Islet of Langerhans (tissue), 1 donor: ENCODE measurements at regions not wholly inside any gene's neighbourhood (a gene's known extent, or its start where the extent isn't known, plus 50 kb on each side); places are given as distances from the start of the nearest gene placed in this dataset.

Source experiments
- FAIRE-seq: peaks from one replicate; lab custom pipeline; 2011; peaks lifted over from hg19 to GRCh38; lab: Jason Lieb, UNC

DNA sequence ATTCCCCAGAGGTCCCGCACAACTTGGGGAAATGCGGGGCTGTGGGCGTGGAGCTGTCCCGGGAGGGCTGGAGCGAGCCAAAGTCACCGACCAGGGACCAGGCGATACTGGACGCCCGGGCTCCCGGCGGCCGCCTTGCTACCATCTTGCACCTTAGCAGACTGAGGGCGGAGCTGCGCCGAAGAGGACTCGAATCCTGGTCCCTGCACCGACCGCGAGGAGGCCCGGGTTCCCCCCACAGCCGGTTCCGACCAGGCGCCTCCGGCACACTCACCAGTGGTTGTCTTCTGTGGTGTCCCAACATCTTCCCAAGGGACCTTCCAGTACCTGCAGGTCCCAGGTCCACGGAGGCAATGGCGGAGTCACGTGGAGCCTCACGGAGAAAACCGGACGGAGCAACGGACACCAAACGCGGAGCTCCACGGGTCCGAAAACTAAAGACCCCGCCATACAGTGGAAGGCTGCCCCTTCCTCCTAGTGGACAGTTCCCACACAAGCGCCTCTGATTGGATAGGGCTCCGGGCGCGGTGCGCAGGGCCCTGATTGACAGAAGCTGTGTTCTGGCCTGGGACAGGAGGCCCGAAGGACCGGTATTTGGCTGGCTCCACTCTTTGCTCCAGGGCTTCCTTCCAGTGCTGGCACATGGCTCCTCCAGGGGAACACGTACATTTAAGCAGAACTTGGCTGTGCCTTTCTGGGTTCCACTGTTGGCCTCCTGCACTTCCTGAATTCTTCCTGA, 124.6 kb upstream of the ZNF479 start:
- no peak for FAIRE-seq

DNA sequence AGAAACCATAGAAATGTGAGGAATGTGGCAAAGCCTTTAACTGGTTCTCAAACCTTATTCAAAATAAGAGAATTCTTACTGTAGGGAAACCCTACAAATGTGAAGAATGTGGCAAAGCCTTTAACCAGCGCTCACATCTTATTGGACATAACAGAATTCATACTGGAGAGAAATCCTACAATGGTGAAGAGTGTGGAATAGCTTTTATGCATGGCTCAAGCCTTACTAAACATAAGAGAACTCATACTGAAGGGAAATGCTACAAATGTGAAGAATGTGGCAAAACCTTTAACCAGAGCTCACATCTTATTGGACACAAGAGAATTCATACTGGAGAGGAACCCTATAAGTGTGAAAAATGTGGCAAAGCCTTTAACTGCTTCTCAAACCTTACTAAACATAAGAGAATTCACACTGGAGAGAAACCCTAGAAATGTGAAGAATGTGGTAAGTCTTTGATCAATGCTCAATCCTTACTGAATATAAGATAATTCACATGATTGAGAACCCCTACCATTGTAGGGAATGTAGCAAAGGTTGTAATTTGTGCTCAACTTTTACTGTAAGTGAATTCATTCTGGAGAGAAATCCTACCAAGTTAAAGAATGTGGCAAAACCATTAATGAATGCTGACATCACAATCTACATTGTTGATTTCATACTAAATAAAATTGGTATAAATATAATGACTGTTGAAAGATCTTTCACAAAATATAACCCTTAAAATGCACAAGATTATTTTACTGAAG, 142.5 kb upstream of the ZNF479 start:
- no peak for FAIRE-seq

DNA sequence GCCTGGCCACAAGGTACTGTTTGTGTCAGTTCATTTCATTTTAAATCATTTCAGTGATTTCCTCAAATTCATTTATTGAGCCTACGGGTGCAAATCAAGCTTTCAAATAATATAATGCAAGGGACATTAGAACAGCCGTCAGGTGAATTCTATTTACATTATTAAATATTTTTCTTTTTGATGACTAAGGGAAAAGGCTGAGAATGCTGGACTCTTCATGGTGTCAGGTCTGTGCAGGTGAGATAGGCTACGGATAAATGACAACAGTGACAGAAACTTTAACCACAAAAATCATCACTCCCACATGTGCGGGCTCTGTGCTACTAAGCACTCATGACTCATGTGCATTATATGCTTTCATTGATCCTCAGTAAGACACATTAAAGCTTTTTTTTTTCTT, 149.2 kb upstream of the ZNF716 start:
- FAIRE-seq, result no peak

DNA sequence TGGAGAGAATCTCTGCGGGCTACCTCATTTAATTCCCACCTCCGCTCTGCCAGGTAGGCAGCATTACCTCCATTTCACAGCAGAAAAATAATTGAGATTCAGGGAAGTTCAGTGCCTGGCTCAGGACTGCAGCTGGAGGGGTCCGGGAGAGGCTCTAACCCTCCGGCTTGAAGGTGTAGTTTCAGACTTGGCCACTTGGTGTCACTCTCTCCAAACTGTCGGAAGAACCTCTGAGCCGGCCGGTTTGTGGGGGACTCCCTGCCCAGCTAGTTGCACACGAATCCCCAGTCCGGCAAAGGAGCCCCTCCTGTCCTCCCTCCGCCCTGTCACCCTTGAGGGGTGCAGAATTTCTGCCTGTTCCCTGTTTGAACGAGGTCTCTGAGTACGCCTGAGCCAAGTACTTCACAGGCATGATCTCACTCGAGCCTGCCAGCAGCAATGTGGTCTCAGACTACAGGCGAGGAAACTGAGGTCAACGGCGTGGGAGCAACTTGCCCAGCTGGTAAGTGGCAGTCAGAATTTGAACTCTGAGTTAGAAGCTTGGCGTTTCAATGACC, 144.7 kb upstream of the ZNF716 start:
- FAIRE-seq, result no peak

DNA sequence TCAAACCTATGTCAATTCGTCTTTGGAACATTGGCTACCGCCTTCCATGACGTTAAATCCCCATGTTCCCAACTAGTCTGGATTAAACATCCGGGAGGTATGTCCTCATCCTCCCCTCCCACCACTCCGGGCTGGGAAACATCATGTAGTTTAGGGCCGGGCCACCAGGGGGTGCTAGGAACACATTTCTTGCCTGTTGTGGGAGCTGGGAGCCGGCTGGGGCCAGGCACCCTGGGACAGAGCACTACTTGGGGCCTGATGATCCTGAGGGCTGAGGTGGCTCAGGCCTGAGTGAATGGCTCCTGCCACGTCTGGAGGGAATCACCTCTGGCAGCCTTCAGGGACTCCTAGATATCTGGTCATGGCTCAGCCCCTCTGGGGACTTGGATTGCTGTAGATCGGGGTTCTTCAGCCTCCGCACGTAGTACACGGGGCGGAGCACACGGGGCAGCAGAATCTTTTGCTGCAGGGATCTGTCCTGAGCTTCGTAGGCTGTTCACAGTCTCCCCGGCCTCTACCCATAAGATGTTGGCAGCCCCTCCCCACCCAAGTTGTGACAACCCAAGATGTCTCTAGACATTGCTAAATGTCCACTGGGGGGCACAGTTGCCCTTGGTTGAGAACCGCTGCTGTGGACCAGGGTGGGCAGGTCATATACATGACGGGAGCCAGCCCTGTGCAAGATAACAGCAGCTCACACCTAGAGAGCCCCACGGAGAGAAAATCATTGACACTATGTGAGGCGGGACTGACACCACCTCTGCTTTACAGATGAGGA, 141.2 kb upstream of the ZNF716 start:
- no peak for FAIRE-seq

DNA sequence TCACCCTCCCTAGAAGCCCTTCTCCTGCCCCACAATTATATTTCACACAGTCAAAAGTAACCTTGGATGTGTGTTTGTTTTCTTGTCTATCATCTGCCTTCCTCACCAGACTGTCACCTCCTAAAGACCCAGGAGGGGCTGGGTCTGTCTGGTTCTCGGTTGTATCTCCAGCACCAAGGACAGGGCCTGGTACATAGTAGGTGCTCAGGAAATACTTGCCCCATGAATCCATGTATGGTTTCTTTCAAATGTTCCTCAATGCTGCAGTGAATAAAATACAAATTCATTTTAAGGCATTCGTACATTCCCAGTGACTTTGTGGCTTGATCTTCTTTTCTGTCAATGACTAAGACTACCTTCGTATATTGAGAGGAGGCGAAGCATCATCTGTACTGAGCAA, 122.9 kb upstream of the ZNF716 start:
- FAIRE-seq, result no peak

DNA sequence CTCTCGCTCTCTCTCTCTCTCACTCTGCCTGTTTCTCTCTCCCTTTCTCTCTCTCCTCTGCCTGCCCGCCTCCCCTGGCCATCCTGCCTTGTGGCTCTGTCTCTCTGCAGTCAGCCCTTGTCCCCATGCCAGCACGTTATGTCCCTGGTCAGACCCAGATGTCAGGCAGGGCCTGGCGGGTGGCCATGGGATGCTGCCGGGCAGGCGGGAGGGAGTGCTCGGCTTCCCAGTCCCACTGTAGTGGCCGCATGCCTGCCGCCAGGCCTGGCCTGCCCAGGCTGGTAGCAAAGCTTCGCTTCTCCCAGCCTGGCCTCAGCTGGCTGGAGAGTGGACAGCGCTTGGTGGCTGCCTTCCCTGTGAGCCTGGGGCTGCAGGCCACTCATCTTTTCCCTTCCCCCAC, 121.5 kb upstream of the ZNF716 start:
- no peak for FAIRE-seq

DNA sequence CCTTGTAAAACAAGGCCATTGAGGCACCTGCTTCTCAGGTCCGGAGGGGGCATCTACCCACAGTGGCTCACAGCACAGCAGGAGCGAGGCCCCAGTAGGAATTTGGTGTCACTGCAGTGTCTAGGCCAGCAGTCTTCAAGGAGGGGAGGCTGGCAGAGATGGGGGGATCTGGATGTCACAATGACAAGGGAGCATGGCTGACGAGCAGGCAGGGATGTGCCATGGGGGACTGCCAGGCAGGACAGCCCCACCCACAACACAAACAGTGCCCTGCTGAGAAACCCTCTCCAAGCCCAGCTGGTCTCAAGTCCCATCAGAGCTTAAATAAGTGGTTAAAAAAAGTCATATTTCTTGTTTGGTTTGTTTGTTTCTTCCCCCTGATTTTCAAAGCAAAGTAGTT, 121.0 kb upstream of the ZNF716 start:
- FAIRE-seq, result no peak

DNA sequence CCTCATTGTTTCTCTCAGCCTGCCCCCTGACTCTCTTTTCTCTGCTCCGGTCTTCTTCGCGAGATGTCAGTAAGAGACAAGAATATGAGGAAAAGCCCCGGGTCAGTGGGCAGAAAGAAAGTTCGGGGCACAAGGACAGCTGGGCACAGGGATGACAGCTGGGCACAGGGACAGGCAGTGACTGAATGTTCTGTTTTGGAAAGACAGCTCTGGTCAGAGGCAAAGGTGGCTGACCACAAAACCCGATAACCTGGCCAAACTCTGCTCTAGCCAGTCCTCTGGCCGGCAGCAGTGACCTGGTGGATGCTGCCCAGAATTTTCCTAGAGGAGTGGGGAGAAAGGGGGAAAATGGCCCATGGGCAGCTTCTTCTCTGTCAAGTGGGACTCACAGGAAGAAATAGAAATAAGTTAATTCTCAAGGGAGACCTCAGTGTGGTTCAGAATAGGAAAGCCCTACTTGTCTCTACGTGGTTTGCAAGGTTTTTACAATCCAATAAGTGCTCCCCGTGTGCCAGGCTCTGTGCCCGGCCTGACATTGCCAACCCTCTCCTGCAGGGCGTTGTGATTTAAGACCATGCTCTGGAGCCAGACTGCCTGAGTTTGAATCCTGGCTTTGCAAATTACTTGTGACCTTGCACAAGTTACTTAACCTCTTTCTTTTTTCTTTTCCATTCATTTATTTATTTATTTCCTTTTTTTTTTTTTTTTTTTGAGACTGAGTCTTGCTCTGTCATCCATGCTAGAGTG, 110.6 kb upstream of the ZNF716 start:
- FAIRE-seq, result no peak

DNA sequence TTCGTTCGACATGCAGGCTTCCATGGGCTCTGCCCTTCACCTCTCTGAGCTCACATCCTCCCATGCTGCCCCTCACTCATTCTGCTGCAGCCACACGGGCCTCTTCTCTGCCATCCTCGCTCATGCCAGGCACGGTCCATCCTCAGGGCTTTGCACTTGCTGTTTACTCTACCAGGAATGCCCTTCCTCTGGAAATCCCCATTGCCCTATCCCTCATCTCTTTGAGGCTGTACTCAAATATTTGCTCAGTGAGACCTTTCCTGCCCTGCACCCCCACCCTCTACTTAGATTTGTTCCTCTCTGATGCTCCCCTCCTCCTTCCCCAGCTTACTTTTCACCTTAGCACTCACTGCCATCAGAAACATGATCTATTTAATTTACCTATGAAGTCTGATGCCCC, 107.0 kb upstream of the ZNF716 start:
- no peak for FAIRE-seq

DNA sequence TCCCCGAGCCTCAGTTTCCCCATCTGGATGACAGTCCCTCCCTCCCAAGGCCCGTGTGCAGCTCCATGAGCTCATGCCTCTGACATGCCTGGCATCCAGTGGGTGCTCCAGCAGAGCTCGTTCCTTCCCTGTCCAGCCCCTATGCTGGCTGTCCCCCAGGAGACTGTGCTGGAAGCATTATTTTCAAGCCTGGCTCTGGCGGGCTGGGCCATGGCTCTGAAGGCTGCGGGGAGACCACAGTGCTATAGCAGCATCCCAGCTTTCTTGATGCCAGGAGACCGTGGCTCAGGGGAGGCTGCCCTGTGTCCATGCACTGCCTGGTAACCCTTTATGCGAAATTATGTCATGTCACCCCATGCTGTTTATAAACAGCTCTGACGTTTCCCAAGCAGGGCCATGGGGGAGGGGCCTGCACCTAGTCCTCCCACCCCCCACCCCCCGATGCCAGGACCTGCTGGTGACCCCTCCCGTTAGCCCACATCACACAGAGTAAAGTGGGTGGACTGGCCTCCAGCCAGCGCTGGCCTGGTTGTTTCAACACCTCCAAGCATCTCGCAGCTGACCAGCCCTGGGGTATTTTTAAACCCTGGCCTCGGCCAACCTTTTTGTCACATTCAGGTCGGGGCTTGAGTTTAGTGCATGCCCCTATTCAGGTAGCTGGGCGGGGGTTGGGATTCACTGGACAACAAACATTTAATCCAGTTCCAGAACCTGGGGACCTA, 105.9 kb upstream of the ZNF716 start:
- FAIRE-seq, result no peak

DNA sequence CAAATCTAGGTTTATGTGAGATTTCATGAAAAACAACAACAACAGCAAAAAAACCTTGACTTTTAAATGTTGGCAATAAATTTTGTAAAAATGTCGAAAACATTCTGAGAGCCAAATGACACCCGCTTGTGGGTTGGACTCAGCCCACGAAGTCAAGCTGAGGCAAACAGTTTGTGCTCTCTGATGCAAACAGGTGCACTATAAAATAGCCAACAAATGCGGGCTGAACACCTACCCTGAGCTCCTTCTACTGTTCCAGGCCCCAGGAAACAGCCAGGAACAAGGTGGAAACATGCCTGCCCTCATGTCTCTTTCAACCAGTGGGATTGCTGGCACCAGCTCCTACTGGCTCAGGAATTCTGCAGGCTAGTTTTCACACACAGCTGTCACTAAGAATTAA, 105.0 kb upstream of the ZNF716 start:
- FAIRE-seq, result no peak

DNA sequence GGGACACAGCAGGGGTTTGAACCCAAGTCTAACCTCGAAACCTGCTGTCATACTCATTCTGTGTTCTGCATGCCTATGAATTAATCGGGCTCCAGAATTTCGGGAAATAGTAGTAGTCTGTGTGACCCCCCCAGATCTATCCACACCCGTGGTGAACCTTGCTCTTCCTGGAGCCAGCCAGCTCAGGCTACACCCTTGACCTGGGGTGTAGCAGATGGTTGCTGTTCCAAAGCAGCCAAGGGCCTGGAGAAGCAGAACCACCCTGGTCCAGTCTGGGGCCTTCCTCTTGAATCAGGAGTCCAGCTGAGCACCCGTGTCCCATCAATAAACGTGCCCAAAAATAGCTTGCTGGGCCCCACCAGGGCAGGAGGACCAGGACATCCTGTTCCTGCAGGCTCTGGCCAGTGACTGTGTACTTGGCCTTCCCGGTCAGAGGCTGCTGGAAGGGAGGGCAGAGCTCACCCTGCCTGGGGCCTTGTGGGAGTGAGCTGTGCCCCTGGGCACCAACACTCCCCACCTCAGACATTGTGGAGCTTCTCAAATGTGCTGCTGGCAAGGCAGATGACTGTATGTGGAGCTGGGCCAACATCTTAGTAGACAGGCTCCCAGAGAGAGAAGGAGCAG, 101.2 kb upstream of the ZNF716 start:
- FAIRE-seq, result no peak

DNA sequence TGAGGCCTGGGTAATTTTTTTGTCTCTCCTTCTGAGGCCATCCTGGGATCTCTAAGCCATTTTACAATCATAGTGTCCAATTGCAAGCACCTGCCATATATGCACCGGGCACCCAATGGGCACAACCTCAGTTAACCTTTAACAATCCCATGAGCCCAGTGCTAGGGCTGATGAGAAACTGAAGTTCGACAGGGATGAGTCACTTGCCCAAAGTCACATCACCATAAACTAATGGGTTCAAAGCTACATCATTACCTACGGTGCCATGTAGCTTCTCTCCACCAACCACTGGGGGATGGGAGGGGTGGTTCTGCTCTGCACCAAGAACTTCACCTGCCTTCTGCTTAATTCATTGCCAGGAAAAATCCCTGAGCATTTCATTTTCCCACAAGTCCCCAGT, 95.8 kb upstream of the ZNF716 start:
- FAIRE-seq, result no peak

DNA sequence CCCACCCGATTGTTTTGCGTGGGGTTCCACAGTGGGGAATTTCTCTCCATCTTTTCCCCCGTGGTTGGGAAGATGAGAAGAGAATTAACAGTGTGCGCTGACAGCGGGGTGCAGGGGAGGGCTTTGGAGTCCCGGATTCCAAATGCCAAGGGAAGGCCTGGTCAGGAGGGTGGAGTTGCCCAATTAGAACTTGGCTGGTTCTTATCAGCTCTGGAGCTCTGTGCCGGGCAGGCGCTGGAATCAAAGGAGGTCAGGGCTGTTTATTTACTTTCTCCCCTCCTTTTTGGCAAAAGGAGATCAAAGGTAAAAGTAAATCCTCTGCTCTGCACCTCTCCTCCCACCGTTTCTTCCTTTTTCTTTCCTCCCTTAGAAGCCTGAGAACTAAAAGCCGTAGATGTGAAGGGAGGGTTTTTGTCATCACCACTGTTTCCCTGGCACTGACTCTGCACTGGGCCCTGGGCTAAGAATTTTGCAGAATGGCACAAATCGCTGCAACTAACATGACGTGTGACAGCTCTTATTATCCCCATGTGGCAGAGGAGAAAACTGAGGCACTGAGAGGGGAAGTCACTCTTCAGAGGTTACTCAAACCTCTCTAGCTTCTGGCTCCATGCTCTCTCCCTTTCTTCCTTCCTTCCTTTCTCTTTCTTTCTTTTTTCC, 95.2 kb upstream of the ZNF716 start:
- no peak for FAIRE-seq

DNA sequence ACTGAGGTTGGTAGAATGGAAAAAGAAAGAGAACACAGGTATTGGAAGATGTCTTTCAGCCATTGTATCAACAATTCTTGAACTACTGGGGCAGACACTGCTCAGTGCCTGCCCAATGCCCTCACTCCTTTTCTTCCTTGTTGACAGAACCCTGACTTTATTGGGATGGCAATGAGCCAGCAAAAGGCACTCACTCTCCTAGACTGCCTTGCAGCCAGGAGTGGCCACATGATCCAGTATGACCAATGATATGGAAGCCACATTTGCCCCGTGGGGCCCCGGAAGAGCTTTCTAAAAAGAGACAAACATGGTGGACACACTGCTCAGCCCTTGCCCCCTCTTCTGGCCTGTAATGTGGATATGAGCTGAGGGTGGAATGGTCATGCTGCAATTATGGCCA, 88.6 kb upstream of the ZNF716 start:
- no peak for FAIRE-seq

DNA sequence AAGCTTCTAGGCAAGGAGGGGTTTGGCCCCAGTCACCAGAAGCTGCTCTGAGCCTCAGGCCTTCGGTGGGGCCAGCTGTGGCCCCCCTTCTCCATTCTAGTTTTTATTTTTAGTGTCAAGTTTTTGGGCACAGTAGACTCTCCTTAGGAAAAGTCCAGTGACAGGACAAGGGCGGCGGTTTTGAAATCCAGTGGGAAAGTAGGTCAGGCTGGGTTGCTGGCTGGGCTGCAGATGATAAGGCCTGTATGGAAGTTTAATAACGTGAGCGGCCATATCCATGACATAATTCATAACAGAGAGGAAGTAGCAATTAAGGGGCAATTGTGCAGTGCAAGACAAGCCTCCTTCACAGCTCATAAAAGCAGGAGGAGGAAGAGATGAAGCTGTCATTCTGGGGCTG, 87.1 kb upstream of the ZNF716 start:
- no peak for FAIRE-seq

DNA sequence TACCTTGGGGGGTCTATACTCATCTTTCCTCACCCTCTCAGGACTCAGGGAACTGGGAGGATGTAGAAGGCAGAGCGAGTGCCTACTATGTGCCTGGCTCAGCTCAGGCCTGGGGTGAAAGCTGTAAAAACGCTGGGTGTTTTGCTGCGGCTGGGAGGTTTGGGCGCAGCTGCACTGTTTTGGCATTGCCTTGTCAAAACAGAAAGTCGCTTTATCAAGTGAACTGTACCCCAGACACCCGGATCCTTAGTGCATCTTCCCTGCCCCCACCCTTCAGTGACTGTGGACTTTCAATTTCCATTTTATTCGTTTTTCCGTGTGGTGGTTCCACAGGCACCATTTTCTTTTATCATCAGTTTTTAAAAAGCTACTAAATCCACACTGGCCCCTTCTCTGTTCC, 86.7 kb upstream of the ZNF716 start:
- no peak for FAIRE-seq

DNA sequence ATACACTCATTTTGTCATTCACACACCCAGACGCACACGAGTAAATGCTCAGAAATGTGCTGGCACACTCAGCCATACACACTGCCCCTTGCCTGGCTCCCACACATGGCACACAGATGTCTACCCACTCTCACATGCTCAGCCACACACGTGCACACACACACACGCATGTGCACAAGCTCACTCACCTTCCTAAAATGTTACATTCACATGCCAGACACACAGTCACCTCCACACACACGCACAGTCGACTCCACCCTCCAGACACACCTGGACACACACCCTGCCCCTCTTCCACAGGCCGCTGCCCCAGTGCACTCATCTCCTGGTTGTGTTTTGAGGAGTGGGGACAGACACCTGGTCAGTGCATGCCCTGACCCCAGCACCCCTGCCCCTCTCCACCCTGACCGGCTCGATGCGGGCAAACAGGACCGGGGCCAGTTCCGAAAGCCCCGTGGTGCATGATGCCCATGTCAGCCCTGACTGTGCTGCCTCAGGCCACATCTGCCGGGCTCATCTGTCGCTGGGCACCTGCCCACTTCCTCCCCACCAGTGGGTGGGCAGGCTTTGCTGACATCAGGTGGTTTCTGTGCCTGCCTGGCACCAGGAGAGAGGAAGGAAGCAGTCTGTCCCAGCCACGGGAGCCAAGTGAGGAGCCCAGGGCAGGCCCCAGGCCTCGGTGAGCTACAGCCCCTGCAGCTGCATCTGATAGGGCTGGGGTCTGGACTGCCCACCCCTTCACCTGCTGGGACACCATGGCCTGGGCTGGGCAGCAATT, 84.9 kb upstream of the ZNF716 start:
- no peak for FAIRE-seq

DNA sequence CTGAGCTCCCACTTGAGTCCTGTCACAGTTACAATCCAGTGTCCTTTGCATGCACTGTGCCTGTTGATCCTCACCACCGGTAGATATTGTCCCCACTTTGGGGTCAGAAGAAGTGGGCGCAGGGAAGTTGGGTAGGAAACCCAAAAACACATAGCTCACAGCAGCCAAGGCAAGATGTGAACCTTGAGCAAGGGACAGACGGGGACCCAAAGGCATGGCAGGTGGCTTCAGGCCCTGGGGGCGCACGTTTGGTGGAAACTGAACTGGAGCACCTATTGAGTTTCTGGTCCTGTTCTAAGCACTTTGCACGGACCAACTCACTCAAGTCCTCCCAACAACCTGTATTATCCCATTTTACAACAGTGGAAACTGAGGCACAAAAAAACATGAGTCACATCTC, 82.8 kb upstream of the ZNF716 start:
- no peak for FAIRE-seq
